HepG2 (cell line): ENCODE measurements at regions not wholly inside any gene's neighbourhood (a gene's known extent, or its start where the extent isn't known, plus 50 kb on each side); places are given as distances from the start of the nearest gene placed in this dataset.

ENCODE experiments used
- ATAC-seq: fragments of 200-7000 bp; cut with Tn5 transposase; 3 replicates; pipeline ENCODE4 v1.9.1; 2020; ENCODE audit warnings: mild to moderate bottlenecking, moderate library complexity
- BruUV-seq: library from RNA; stranded (reverse); fragments of 400-500 nt; replicated peaks from 2 replicates; lab custom pipeline; 2021; lab: Mats Ljungman, UMichigan
- CTCF ChIA-PET: fragments of 300-600 bp; formaldehyde crosslinking; extraction: SDS; loops from one replicate; lab custom pipeline; 2021; ENCODE audit warnings: low total read pairs, inconsistent platforms, low intra/inter-chr PET ratio; lab: Yijun Ruan, JAX
- POLR2A ChIA-PET: fragments of 350-600 bp; sonication (Branson Sonifier 250); formaldehyde crosslinking; loops from one replicate; lab custom pipeline; 2020; ENCODE audit warnings: antibody characterized with exemption, inconsistent platforms; lab: Yijun Ruan, JAX
- DNase-seq: peaks from one replicate; pipeline ENCODE4 v3.0.0-alpha.2; 2015; ENCODE audit warnings: low spot score
- FAIRE-seq: peaks from 3 replicates; lab custom pipeline; 2011; peaks lifted over from hg19 to GRCh38; lab: Jason Lieb, UNC
- H2AFZ ChIP-seq: one replicate; pipeline ENCODE4 v1.6.1; 2011; ENCODE audit warnings: low read length, inconsistent platforms
- H3K27ac ChIP-seq: fragments of 300-600 bp; 3 replicates; pipeline ENCODE4 v1.8.0; 2011; ENCODE audit warnings: mixed run types, mild to moderate bottlenecking, mixed read lengths, low read length, inconsistent platforms; ENCODE audit not compliant: insufficient read depth; ENCODE audit errors: extremely low read length
- H3K27me3 ChIP-seq, 2 experiments: fragments of 200-600 bp in 1 of 2; 2 replicates in 1 of 2; 3 replicates in 1 of 2; pipeline versions ENCODE4 v1.6.0 to v1.8.0; 2011; ENCODE audit warnings: low read length in 2 of 2, mild to moderate bottlenecking in 2 of 2, moderate library complexity in 2 of 2, inconsistent platforms in 1 of 2; ENCODE audit not compliant: insufficient read depth in 2 of 2, control insufficient read depth in 1 of 2
- H3K36me3 ChIP-seq, 2 experiments: fragments of 200-600 bp in 1 of 2; replicated peaks in 1 of 2; 2 replicates in 1 of 2; 3 replicates in 1 of 2; pipeline versions ENCODE4 v1.5.1 to v1.8.0; 2011; ENCODE audit warnings: low read length in 2 of 2, inconsistent platforms in 1 of 2; ENCODE audit not compliant: insufficient read depth in 2 of 2, control insufficient read depth in 1 of 2
- H3K4me1 ChIP-seq: 2 replicates; pipeline ENCODE4 v1.5.1; 2012; ENCODE audit warnings: low read length, inconsistent platforms; ENCODE audit not compliant: insufficient read depth
- H3K4me2 ChIP-seq: 2 replicates; pipeline ENCODE4 v1.6.0; 2011; ENCODE audit warnings: low read depth, low read length, inconsistent platforms
- H3K4me3 ChIP-seq, 3 experiments: fragments of 200-600 bp in 1 of 3; sonication (generic), shearing (Covaris generic) in 1 of 3; replicated peaks in 1 of 3; 2 replicates each; pipeline ENCODE4 v1.5.1; 2011 to 2016; ENCODE audit warnings: low read length in 3 of 3, inconsistent platforms in 2 of 3, low read depth in 2 of 3, mild to moderate bottlenecking in 2 of 3, control low read depth in 1 of 3, mixed read lengths in 1 of 3; ENCODE audit not compliant: insufficient read depth in 1 of 3
- H3K79me2 ChIP-seq: one replicate; pipeline ENCODE4 v1.6.1; 2011; ENCODE audit warnings: low read length, inconsistent platforms; ENCODE audit not compliant: insufficient read depth
- H3K9ac ChIP-seq: 2 replicates; pipeline ENCODE4 v1.6.0; 2011; ENCODE audit warnings: mild to moderate bottlenecking, low read depth, low read length, inconsistent platforms; ENCODE audit not compliant: insufficient read depth
- H3K9me3 ChIP-seq: 2 replicates; pipeline ENCODE4 v1.5.1; 2012; ENCODE audit warnings: mild to moderate bottlenecking, low read length
- H4K20me1 ChIP-seq: 2 replicates; pipeline ENCODE4 v1.6.0; 2011; ENCODE audit warnings: inconsistent platforms, mild to moderate bottlenecking, low read length, moderate library complexity; ENCODE audit not compliant: insufficient read depth
- IKZF1 ChIP-seq: fragments of 450-650 bp; IDR thresholded peaks from 2 replicates; pipeline ENCODE4 v1.7.1; 2016
- KIAA2018 ChIP-seq: sonication (generic); formaldehyde crosslinking; IDR thresholded peaks from 2 replicates; pipeline ENCODE4 v1.5.0; 2020; ENCODE audit warnings: mild to moderate bottlenecking, missing genetic modification reagents, borderline replicate concordance
- RFX3 ChIP-seq: IDR thresholded peaks from 2 replicates; pipeline ENCODE4 v1.6.1; 2016; ENCODE audit warnings: missing biosample characterization, missing genetic modification reagents
- TRIM24 ChIP-seq: sonication (generic); formaldehyde crosslinking; IDR thresholded peaks from 2 replicates; pipeline ENCODE4 v1.8.0; 2022; ENCODE audit warnings: mild to moderate bottlenecking, missing genetic modification reagents
- ZNF205 ChIP-seq: IDR thresholded peaks from 2 replicates; pipeline ENCODE4 v1.6.1; 2018; ENCODE audit warnings: missing biosample characterization, missing genetic modification reagents
- ZNF224 ChIP-seq: sonication (generic); formaldehyde crosslinking; IDR thresholded peaks from 2 replicates; pipeline ENCODE4 v1.5.0; 2020; ENCODE audit warnings: mild to moderate bottlenecking, missing genetic modification reagents
- ZXDC ChIP-seq: sonication (generic); formaldehyde crosslinking; IDR thresholded peaks from 2 replicates; pipeline ENCODE4 v1.5.0; 2020; ENCODE audit warnings: mild to moderate bottlenecking, missing genetic modification reagents
- WGBS: methylation state at CpG from one replicate; pipeline ENCODE4 v1.1.6; 2017; ENCODE audit warnings: low lambda C conversion rate; 5-methylcytosine and 5-hydroxymethylcytosine counted together
- in situ Hi-C: cut with HindIII; loops from 2 replicates; pipeline ENCODE4 v1.10.0; 2017; ENCODE audit warnings: low pct_unique_long_range_greater_than_20kb; ENCODE audit not compliant: extremely low pct_ligation_motif_present
- intact Hi-C: fragments of 100-400 bp; cut with micrococcal nuclease; formaldehyde crosslinking; loops from one replicate; pipeline ENCODE4 v1.10.0; 2022; ENCODE audit not compliant: unreplicated experiment

GRCh38 chr22:22156348-22156715 is 88.3 kb upstream of the VPREB1 start:
- Histone ChIP-seq H2AFZ (no peak overlapping the region), H3K9ac (no peak overlapping the region), H3K36me3 (no peaks in the 10 kb centered on the region), H3K9me3 (no peaks in the 10 kb centered on the region), H4K20me1 (no peaks in the 10 kb centered on the region), H3K4me3 (no peak overlapping the region; a peak in 1 of 6 replicates), H3K27ac (no peak overlapping the region), H3K4me2 (peak overlapping the region; percentile 88; the same call in 1 of the 2 replicates)
- intact Hi-C loops = loop anchor here (2.0 kb wide), 1 partner anchor 38 kb away; no protein-coding TSS in a partner anchor
- FAIRE-seq = no peak
- POLR2A ChIA-PET = no interaction called here
- TF ChIP-seq IKZF1 = no peak
- TF ChIP-seq TRIM24 = no peak
- TF ChIP-seq, all 625 proteins: peak for 0
- in situ Hi-C loops = no loop called here
- WGBS = 43% methylated on average over 2 of the region's 2 CpGs
- no TSS peak for BruUV-seq
- no peak for ATAC-seq
- Histone ChIP-seq H3K27me3 (peaks cover 0 to 8% of the 10 kb centered on the region in 2 experiments; a peak in 1 of 5 replicates), H3K4me1 (peaks cover 8% of the 10 kb centered on the region), H3K79me2 (no peaks in the 10 kb centered on the region)
- CTCF ChIA-PET = interaction anchor here (1.2 kb wide), 1 partner anchor 39 kb away, joined by 3 read pairs; no protein-coding TSS in a partner anchor
- no peak for DNase-seq

GRCh38 chr22:22155607-22156006 is 89.0 kb upstream of the VPREB1 start:
- DNase-seq = no peak
- no peak for TF ChIP-seq ZNF224 (CRISPR knock-in tag)
- TF ChIP-seq KIAA2018 (CRISPR knock-in tag) = no peak
- TF ChIP-seq ZNF205 (CRISPR knock-in tag) = no peak
- TF ChIP-seq RFX3 (CRISPR knock-in tag) = no peak
- no peak for TF ChIP-seq ZXDC

More at GRCh38 chr22:22155607-22156006, 89.0 kb upstream of the VPREB1 start:
- Histone ChIP-seq H3K36me3 (no peaks in the 10 kb centered on the region), H3K79me2 (no peaks in the 10 kb centered on the region), H3K4me3 (no peak overlapping the region), H3K4me2 (no peak overlapping the region), H3K4me1 (peaks cover 8% of the 10 kb centered on the region), H2AFZ (no peak overlapping the region), H3K9me3 (no peaks in the 10 kb centered on the region), H3K27me3 (peaks cover 0 to 8% of the 10 kb centered on the region in 2 experiments; a peak in 1 of 5 replicates), H4K20me1 (no peaks in the 10 kb centered on the region), H3K27ac (no peak overlapping the region), H3K9ac (no peak overlapping the region)
- in situ Hi-C loops (no loop called here), intact Hi-C loops (loop anchor here (2.0 kb wide), 1 partner anchor 39 kb away; no protein-coding TSS in a partner anchor)
- no TSS peak for BruUV-seq
- 5% methylated on average over 2 of the region's 2 CpGs for WGBS
- ATAC-seq (no peak), FAIRE-seq (no peak)
- ChIA-PET CTCF (no interaction called here), POLR2A (no interaction called here)
